ENCODE measurements at regions not wholly inside any gene's neighbourhood (a gene's known extent, or its start where the extent isn't known, plus 50 kb on each side); places are given as distances from the start of the nearest gene placed in this dataset.

DNA sequence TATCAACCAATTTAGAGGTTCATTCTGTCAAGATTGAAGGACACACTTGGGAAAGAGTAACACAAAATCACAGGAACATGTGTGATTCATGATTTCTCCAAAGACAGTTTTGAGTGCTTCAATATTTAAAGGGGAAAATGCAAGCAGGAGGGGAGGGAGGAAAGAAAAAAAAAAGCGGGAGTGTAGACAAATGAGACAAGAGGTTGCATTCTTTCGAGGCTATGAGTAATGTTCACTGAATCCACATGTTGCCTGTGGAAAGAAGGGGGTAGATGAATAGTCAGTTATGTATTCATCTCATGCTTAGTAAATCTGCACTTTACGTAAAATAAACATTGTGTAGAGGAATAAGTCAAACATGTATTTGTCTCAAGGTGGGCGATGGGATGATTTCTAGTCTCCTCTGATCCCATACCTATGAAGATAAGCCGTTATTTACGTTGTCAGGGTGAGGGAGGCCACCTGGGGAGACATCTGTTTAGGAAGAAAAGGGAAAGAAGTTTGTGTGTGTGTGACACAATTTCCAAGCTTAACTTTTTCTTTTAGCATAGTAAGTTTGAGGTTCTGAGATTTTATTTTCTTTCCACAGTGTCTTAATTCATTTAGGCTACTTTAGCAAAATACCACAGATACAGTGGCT is 211.0 kb upstream of the ZC3H15 start:
- Histone ChIP-seq H3K27me3 (no peaks in the 10 kb centered on the region), H3K36me3 (no peaks in the 10 kb centered on the region), H3K4me1 (no peaks in the 10 kb centered on the region), H3K27ac (no peak overlapping the region), H3K9me3 (peaks cover 0 to 19% (median 0%) of the 10 kb centered on the region in 12 donors), H3K4me3 (no peak overlapping the region)
- DNase-seq = no peak
- intact Hi-C loops (cut with DNase I) = no loop called here
- 69 to 82% (median 74%) methylated on average over 6 of the region's 6 CpGs for WGBS, 4 donors
- no peak for ATAC-seq
- TF ChIP-seq, protein P1, sequence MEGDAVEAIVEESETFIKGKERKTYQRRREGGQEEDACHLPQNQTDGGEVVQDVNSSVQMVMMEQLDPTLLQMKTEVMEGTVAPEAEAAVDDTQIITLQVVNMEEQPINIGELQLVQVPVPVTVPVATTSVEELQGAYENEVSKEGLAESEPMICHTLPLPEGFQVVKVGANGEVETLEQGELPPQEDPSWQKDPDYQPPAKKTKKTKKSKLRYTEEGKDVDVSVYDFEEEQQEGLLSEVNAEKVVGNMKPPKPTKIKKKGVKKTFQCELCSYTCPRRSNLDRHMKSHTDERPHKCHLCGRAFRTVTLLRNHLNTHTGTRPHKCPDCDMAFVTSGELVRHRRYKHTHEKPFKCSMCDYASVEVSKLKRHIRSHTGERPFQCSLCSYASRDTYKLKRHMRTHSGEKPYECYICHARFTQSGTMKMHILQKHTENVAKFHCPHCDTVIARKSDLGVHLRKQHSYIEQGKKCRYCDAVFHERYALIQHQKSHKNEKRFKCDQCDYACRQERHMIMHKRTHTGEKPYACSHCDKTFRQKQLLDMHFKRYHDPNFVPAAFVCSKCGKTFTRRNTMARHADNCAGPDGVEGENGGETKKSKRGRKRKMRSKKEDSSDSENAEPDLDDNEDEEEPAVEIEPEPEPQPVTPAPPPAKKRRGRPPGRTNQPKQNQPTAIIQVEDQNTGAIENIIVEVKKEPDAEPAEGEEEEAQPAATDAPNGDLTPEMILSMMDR (IDR thresholded peaks at IDR 0.05) = no peak
- no peak for TF ChIP-seq POLR2A (IDR thresholded peaks at IDR 0.05)

DNA sequence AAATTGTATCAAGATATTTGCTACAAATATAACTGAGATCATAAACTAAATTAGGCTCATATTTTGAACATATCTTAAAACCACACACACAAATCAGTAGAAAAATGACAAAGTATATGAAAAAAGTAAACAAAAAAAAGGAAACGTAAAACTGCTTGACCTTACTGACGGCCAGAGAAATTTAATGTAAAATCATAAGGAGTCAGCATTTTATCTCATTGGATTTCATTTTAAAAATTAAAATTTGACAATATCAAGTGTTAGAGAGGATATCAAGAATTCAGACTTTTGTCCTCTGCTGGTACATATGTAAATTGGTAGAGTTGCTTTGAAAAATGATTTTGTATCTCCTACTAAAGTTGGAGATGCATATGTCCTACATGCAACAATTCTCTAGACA is 209.2 kb upstream of the ZC3H15 start:
- Histone ChIP-seq H3K27ac (no peak overlapping the region), H3K27me3 (no peaks in the 10 kb centered on the region), H3K4me1 (no peaks in the 10 kb centered on the region), H3K36me3 (no peaks in the 10 kb centered on the region), H3K9me3 (peaks cover 0 to 19% (median 0%) of the 10 kb centered on the region in 12 donors), H3K4me3 (no peak overlapping the region)
- no peak for ATAC-seq
- intact Hi-C loops (cut with DNase I) = no loop called here
- TF ChIP-seq POLR2A (IDR thresholded peaks at IDR 0.05) = no peak
- WGBS, 4 donors = 89 to 95% (median 92%) methylated on average over 2 of the region's 2 CpGs
- no peak for DNase-seq

GRCh38 chr2:186281726-186282125 is 204.3 kb upstream of the ZC3H15 start:
- Histone ChIP-seq H3K36me3 (no peaks in the 10 kb centered on the region), H3K9me3 (peaks cover 0 to 8% (median 0%) of the 10 kb centered on the region in 12 donors), H3K4me3 (no peak overlapping the region), H3K4me1 (no peaks in the 10 kb centered on the region), H3K27me3 (no peaks in the 10 kb centered on the region), H3K27ac (no peak overlapping the region)
- TF ChIP-seq, protein P1 (IDR thresholded peaks at IDR 0.05) = no peak
- TF ChIP-seq POLR2A (IDR thresholded peaks at IDR 0.05) = no peak
- DNase-seq (no peak), ATAC-seq (no peak)
- intact Hi-C loops (cut with DNase I) = no loop called here
- 93 to 97% (median 94%) methylated on average over 2 of the region's 2 CpGs for WGBS, 4 donors

GRCh38 chr2:186294248-186294888 is 191.7 kb upstream of the ZC3H15 start:
- ATAC-seq = peak in 2 of 4 donors; percentile 60 to 64
- TF ChIP-seq, protein P1 (IDR thresholded peaks at IDR 0.05) = no peak
- TF ChIP-seq POLR2A (IDR thresholded peaks at IDR 0.05) = no peak
- H3K36me3 ChIP-seq = no peaks in the 10 kb centered on the region
- no peak overlapping the region for H3K4me3 ChIP-seq
- DNase-seq = no peak
- H3K9me3 ChIP-seq = peaks cover 0 to 4% (median 0%) of the 10 kb centered on the region in 12 donors
- WGBS, 4 donors = 73 to 82% (median 78%) methylated on average over 3 of the region's 3 CpGs
- H3K27me3 ChIP-seq = no peaks in the 10 kb centered on the region
- H3K4me1 ChIP-seq = peaks cover 0 to 13% (median 0%) of the 10 kb centered on the region in 12 donors
- intact Hi-C loops (cut with DNase I) = no loop called here
- no peak overlapping the region for H3K27ac ChIP-seq
